ENCODE measurements at regions not wholly inside any gene's neighbourhood (a gene's known extent, or its start where the extent isn't known, plus 50 kb on each side); places are given as distances from the start of the nearest gene placed in this dataset.

- DNase-seq, result no peak
Observed at GRCh38 chr5:74421377-74421776, 219.2 kb downstream of the ENC1 start.

- DNase-seq, result no peak
Observed at GRCh38 chr5:74420947-74421346, 219.6 kb downstream of the ENC1 start.

- DNase-seq, result no peak
Observed at GRCh38 chr5:74420220-74420619, 220.3 kb downstream of the ENC1 start.

GRCh38 chr5:74419468-74419867 lies 221.1 kb downstream of the ENC1 start:
- no peak for DNase-seq

GRCh38 chr5:74418709-74419108 lies 221.8 kb downstream of the ENC1 start:
- DNase-seq, result no peak

GRCh38 chr5:74418261-74418660 lies 222.3 kb downstream of the ENC1 start:
- DNase-seq, result no peak

GRCh38 chr5:74415695-74416102 lies 224.8 kb downstream of the ENC1 start:
- no peak for DNase-seq

GRCh38 chr5:74414228-74414627 lies 226.3 kb downstream of the ENC1 start:
- no peak for DNase-seq

- no peak for DNase-seq
Observed at GRCh38 chr5:74413403-74414048, 227.0 kb downstream of the ENC1 start.

- no peak for DNase-seq
Observed at GRCh38 chr5:74412066-74412465, 228.5 kb downstream of the ENC1 start.

- DNase-seq, result no peak
Observed at GRCh38 chr5:74409712-74410111, 230.8 kb downstream of the ENC1 start.

GRCh38 chr5:74409166-74409706 lies 231.3 kb downstream of the ENC1 start:
- DNase-seq, result no peak

- no peak for DNase-seq
Observed at GRCh38 chr5:74408150-74409043, 232.1 kb downstream of the ENC1 start.

GRCh38 chr5:74407701-74408100 lies 232.8 kb downstream of the ENC1 start:
- no peak for DNase-seq

- DNase-seq, result no peak
Observed at GRCh38 chr5:74406844-74407243, 233.7 kb downstream of the ENC1 start.

GRCh38 chr5:74405593-74405992 lies 234.9 kb downstream of the ENC1 start:
- DNase-seq, result no peak

GRCh38 chr5:74404574-74405508 lies 235.7 kb downstream of the ENC1 start:
- DNase-seq, result no peak

- no peak for DNase-seq
Observed at GRCh38 chr5:74403771-74404170, 236.8 kb downstream of the ENC1 start.

- no peak for DNase-seq
Observed at GRCh38 chr5:74402553-74402952, 238.0 kb downstream of the ENC1 start.

GRCh38 chr5:74401946-74402320 lies 238.6 kb downstream of the ENC1 start:
- no peak for DNase-seq

GRCh38 chr5:74401281-74401945 lies 239.1 kb downstream of the ENC1 start:
- DNase-seq, result no peak

- no peak for DNase-seq
Observed at GRCh38 chr5:74400067-74400466, 240.5 kb downstream of the ENC1 start.
